A673 (cell line): ENCODE measurements at regions not wholly inside any gene's neighbourhood (a gene's known extent, or its start where the extent isn't known, plus 50 kb on each side); places are given as distances from the start of the nearest gene placed in this dataset.

ENCODE experiments used
- BruUV-seq: library from RNA; stranded (reverse); fragments of 400-500 nt; replicated peaks from 2 replicates; lab custom pipeline; 2021; lab: Mats Ljungman, UMichigan
- CTCF ChIA-PET: fragments of 300-600 bp; sonication (Branson Sonifier 250); formaldehyde crosslinking; loops from one replicate; lab custom pipeline; 2022; ENCODE audit warnings: antibody characterized with exemption; lab: Charles Lee
- POLR2A ChIA-PET: fragments of 300-600 bp; sonication (Branson Sonifier 250); formaldehyde crosslinking; loops from one replicate; lab custom pipeline; 2022; ENCODE audit warnings: antibody characterized with exemption; ENCODE audit not compliant: low non-redundant PET; lab: Charles Lee
- DNase-seq: peaks from one replicate; pipeline ENCODE4 v3.0.0-alpha.2; 2015; ENCODE audit warnings: low spot score
- H3K27ac ChIP-seq: fragments of 200-600 bp; sonication (generic); 2 replicates; pipeline ENCODE4 v1.5.1; 2016; ENCODE audit warnings: mixed run types, low read depth, mild to moderate bottlenecking, mixed read lengths, antibody characterized with exemption, low read length; ENCODE audit not compliant: poor library complexity, severe bottlenecking
- H3K27me3 ChIP-seq: fragments of 200-600 bp; sonication (generic); replicated peaks from 2 replicates; pipeline ENCODE4 v1.6.1; 2017; ENCODE audit warnings: mixed run types, low read depth, mild to moderate bottlenecking, mixed read lengths, antibody characterized with exemption, low read length; ENCODE audit not compliant: insufficient read depth, poor library complexity
- H3K36me3 ChIP-seq: fragments of 200-600 bp; sonication (generic); 2 replicates; pipeline ENCODE4 v1.6.1; 2016; ENCODE audit warnings: mixed run types, mild to moderate bottlenecking, mixed read lengths, antibody characterized with exemption, low read length; ENCODE audit not compliant: insufficient read depth, poor library complexity, severe bottlenecking
- H3K4me1 ChIP-seq: fragments of 200-600 bp; sonication (generic); 2 replicates; pipeline ENCODE4 v1.6.1; 2017; ENCODE audit warnings: mixed run types, mild to moderate bottlenecking, mixed read lengths, antibody characterized with exemption, low read length; ENCODE audit not compliant: insufficient read depth, poor library complexity, severe bottlenecking
- H3K4me3 ChIP-seq: fragments of 200-600 bp; sonication (generic); 2 replicates; pipeline ENCODE4 v1.5.1; 2016; ENCODE audit warnings: low read depth, mixed run types, mild to moderate bottlenecking, mixed read lengths, low read length; ENCODE audit not compliant: poor library complexity, severe bottlenecking
- H3K9me3 ChIP-seq: fragments of 200-600 bp; sonication (generic); 2 replicates; pipeline ENCODE4 v1.6.1; 2016; ENCODE audit warnings: mixed run types, low read depth, mild to moderate bottlenecking, mixed read lengths, antibody characterized with exemption, low read length; ENCODE audit not compliant: poor library complexity, severe bottlenecking
- EZH2 ChIP-seq: fragments of 200-600 bp; sonication (generic); IDR thresholded peaks from 2 replicates; pipeline ENCODE4 v1.6.1; 2017; ENCODE audit warnings: borderline replicate concordance, low read depth, mild to moderate bottlenecking, mixed read lengths, antibody characterized with exemption, low read length; ENCODE audit not compliant: poor library complexity, severe bottlenecking
- intact Hi-C: fragments of 100-400 bp; cut with micrococcal nuclease; formaldehyde crosslinking; loops from one replicate; pipeline ENCODE4 v1.10.0; 2022; ENCODE audit not compliant: unreplicated experiment
- TF ChIP-seq, protein P1 (sequence below): fragments of 300-800, 200-600 bp; sonication (generic); conservative IDR thresholded peaks from 2 replicates; pipeline ENCODE4 v1.5.1; 2017; ENCODE audit warnings: low read depth, mild to moderate bottlenecking, antibody characterized with exemption, low read length, moderate library complexity, mixed read lengths

DNA sequence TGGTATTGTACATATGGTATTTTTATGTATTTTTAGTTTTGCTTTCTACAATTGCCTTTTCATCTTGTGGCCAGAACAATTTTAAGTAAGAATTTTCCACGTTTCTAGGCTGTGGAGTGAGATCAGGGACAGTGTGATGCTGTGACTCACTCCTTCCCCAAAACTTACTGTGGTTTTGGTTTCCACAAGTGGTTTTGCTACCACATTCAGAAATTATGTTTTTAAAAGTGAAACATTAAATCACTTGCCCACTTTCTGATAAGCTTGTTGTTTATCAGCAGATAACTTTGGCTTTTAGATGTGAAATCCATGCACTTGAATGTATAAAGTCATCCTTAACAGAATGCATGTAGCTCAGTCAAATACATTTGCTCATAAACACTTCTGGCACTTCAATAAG lies 192.2 kb upstream of the THRB start:
- CTCF ChIA-PET = interaction anchor here (0.6 kb wide), 2 partner anchors 350 to 500 kb away, joined by 3 read pairs; no protein-coding TSS in a partner anchor
- no TSS peak for BruUV-seq

DNA sequence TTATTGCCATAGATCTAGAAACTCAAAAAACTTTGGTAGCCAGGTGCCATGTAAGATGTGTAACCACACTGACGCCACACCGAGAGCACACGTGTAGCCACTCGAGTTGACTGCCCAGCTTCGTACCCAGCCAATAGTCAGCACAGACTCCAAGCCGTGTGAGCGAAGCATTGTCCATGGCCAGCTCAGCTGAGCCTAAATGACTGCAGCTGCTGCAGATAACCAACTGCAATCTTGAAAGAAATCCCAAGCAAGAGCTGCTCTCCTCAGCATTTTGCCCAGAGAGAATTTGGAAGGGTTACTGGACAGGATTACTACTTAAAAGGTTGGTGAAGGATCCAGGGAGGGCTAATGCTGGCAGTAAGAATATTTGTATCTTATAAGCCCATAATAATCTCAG lies 193.0 kb upstream of the THRB start:
- Histone ChIP-seq H3K9me3 (no peaks in the 10 kb centered on the region), H3K4me1 (no peaks in the 10 kb centered on the region), H3K36me3 (no peaks in the 10 kb centered on the region), H3K27ac (no peak overlapping the region), H3K4me3 (no peak overlapping the region), H3K27me3 (no peaks in the 10 kb centered on the region)
- no peak for DNase-seq
- BruUV-seq = no TSS peak
- intact Hi-C loops = loop anchor here (10.0 kb wide), 1 partner anchor 803 kb away; no protein-coding TSS in a partner anchor
- CTCF ChIA-PET = no interaction called here
- TF ChIP-seq EZH2 = no peak
- TF ChIP-seq, protein P1, sequence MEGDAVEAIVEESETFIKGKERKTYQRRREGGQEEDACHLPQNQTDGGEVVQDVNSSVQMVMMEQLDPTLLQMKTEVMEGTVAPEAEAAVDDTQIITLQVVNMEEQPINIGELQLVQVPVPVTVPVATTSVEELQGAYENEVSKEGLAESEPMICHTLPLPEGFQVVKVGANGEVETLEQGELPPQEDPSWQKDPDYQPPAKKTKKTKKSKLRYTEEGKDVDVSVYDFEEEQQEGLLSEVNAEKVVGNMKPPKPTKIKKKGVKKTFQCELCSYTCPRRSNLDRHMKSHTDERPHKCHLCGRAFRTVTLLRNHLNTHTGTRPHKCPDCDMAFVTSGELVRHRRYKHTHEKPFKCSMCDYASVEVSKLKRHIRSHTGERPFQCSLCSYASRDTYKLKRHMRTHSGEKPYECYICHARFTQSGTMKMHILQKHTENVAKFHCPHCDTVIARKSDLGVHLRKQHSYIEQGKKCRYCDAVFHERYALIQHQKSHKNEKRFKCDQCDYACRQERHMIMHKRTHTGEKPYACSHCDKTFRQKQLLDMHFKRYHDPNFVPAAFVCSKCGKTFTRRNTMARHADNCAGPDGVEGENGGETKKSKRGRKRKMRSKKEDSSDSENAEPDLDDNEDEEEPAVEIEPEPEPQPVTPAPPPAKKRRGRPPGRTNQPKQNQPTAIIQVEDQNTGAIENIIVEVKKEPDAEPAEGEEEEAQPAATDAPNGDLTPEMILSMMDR = no peak
- POLR2A ChIA-PET = no interaction called here

More for the DNA sequence above, 192.2 kb upstream of the THRB start:
- Histone ChIP-seq H3K4me1 (no peaks in the 10 kb centered on the region), H3K27me3 (no peaks in the 10 kb centered on the region), H3K36me3 (no peaks in the 10 kb centered on the region), H3K9me3 (no peaks in the 10 kb centered on the region), H3K27ac (no peak overlapping the region), H3K4me3 (no peak overlapping the region)
- intact Hi-C loops = loop anchor here (10.0 kb wide), 1 partner anchor 802 kb away; no protein-coding TSS in a partner anchor
- POLR2A ChIA-PET = no interaction called here
- DNase-seq = no peak
- no peak for TF ChIP-seq EZH2
- TF ChIP-seq, protein P1 = no peak

DNA sequence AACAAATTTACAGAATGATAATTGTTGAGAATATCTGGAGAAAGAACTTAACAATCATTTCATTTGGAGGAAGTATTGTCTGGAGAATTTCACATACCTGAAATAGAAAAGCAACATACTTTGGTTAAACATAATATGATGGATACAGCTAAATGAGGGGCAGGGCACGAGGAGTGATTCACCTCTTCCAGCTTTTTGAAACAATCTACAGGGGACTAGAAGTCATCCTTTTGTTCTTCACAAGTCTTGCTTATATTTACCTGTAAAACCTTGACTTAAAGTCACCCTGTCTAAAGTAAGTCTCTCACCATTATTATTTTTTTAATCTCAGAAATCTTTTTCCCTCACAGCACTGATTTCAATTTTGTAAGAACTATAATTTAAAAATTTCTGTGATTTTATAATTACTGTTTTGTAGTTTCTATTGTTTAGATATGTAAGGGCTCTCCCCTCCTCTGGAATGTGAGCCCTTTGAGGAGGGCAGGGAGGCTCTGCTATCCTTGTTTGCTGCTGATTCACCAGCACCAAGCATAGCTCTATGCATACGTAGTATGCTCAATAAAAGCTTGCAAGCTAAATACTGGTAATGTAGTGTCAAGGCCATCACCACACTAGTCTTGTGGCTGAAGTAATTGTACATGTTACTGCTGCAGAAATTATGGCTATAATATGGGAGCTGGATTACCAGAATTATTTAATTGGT lies 193.9 kb upstream of the THRB start:
- Histone ChIP-seq H3K27ac (no peak overlapping the region), H3K4me3 (no peak overlapping the region), H3K9me3 (no peaks in the 10 kb centered on the region), H3K36me3 (no peaks in the 10 kb centered on the region), H3K4me1 (no peaks in the 10 kb centered on the region), H3K27me3 (no peaks in the 10 kb centered on the region)
- intact Hi-C loops = loop anchor here (10.0 kb wide), 1 partner anchor 804 kb away; no protein-coding TSS in a partner anchor
- no TSS peak for BruUV-seq
- CTCF ChIA-PET = no interaction called here
- POLR2A ChIA-PET = no interaction called here
- DNase-seq = no peak
- TF ChIP-seq EZH2 = no peak
- TF ChIP-seq, protein P1 = no peak
